HepG2 (cell line): ENCODE measurements at regions not wholly inside any gene's neighbourhood (a gene's known extent, or its start where the extent isn't known, plus 50 kb on each side); places are given as distances from the start of the nearest gene placed in this dataset.
"Not testable (repeated sequence)": the region's sequence is repeated elsewhere in the genome, so short reads cannot be mapped to it uniquely, and the experiment has no call there.

Experiments used
- ATAC-seq: fragments of 200-7000 bp; cut with Tn5 transposase; 3 replicates; pipeline ENCODE4 v1.9.1; 2020; ENCODE audit warnings: mild to moderate bottlenecking, moderate library complexity
- BruUV-seq: library from RNA; stranded (reverse); fragments of 400-500 nt; replicated peaks from 2 replicates; lab custom pipeline; 2021; lab: Mats Ljungman, UMichigan
- CTCF ChIA-PET: fragments of 300-600 bp; formaldehyde crosslinking; extraction: SDS; loops from one replicate; lab custom pipeline; 2021; ENCODE audit warnings: low total read pairs, inconsistent platforms, low intra/inter-chr PET ratio; lab: Yijun Ruan, JAX
- POLR2A ChIA-PET: fragments of 350-600 bp; sonication (Branson Sonifier 250); formaldehyde crosslinking; loops from one replicate; lab custom pipeline; 2020; ENCODE audit warnings: antibody characterized with exemption, inconsistent platforms; lab: Yijun Ruan, JAX
- DNase-seq: peaks from one replicate; pipeline ENCODE4 v3.0.0-alpha.2; 2015; ENCODE audit warnings: low spot score
- FAIRE-seq: peaks from 3 replicates; lab custom pipeline; 2011; peaks lifted over from hg19 to GRCh38; lab: Jason Lieb, UNC
- H2AFZ ChIP-seq: one replicate; pipeline ENCODE4 v1.6.1; 2011; ENCODE audit warnings: low read length, inconsistent platforms
- H3K27ac ChIP-seq: fragments of 300-600 bp; 3 replicates; pipeline ENCODE4 v1.8.0; 2011; ENCODE audit warnings: mixed run types, mild to moderate bottlenecking, mixed read lengths, low read length, inconsistent platforms; ENCODE audit not compliant: insufficient read depth; ENCODE audit errors: extremely low read length
- H3K27me3 ChIP-seq, 2 experiments: fragments of 200-600 bp in 1 of 2; 2 replicates in 1 of 2; 3 replicates in 1 of 2; pipeline versions ENCODE4 v1.6.0 to v1.8.0; 2011; ENCODE audit warnings: low read length in 2 of 2, mild to moderate bottlenecking in 2 of 2, moderate library complexity in 2 of 2, inconsistent platforms in 1 of 2; ENCODE audit not compliant: insufficient read depth in 2 of 2, control insufficient read depth in 1 of 2
- H3K36me3 ChIP-seq, 2 experiments: fragments of 200-600 bp in 1 of 2; replicated peaks in 1 of 2; 2 replicates in 1 of 2; 3 replicates in 1 of 2; pipeline versions ENCODE4 v1.5.1 to v1.8.0; 2011; ENCODE audit warnings: low read length in 2 of 2, inconsistent platforms in 1 of 2; ENCODE audit not compliant: insufficient read depth in 2 of 2, control insufficient read depth in 1 of 2
- H3K4me1 ChIP-seq: 2 replicates; pipeline ENCODE4 v1.5.1; 2012; ENCODE audit warnings: low read length, inconsistent platforms; ENCODE audit not compliant: insufficient read depth
- H3K4me2 ChIP-seq: 2 replicates; pipeline ENCODE4 v1.6.0; 2011; ENCODE audit warnings: low read depth, low read length, inconsistent platforms
- H3K4me3 ChIP-seq, 3 experiments: fragments of 200-600 bp in 1 of 3; sonication (generic), shearing (Covaris generic) in 1 of 3; replicated peaks in 1 of 3; 2 replicates each; pipeline ENCODE4 v1.5.1; 2011 to 2016; ENCODE audit warnings: low read length in 3 of 3, inconsistent platforms in 2 of 3, low read depth in 2 of 3, mild to moderate bottlenecking in 2 of 3, control low read depth in 1 of 3, mixed read lengths in 1 of 3; ENCODE audit not compliant: insufficient read depth in 1 of 3
- H3K79me2 ChIP-seq: one replicate; pipeline ENCODE4 v1.6.1; 2011; ENCODE audit warnings: low read length, inconsistent platforms; ENCODE audit not compliant: insufficient read depth
- H3K9ac ChIP-seq: 2 replicates; pipeline ENCODE4 v1.6.0; 2011; ENCODE audit warnings: mild to moderate bottlenecking, low read depth, low read length, inconsistent platforms; ENCODE audit not compliant: insufficient read depth
- H3K9me3 ChIP-seq: 2 replicates; pipeline ENCODE4 v1.5.1; 2012; ENCODE audit warnings: mild to moderate bottlenecking, low read length
- H4K20me1 ChIP-seq: 2 replicates; pipeline ENCODE4 v1.6.0; 2011; ENCODE audit warnings: inconsistent platforms, mild to moderate bottlenecking, low read length, moderate library complexity; ENCODE audit not compliant: insufficient read depth
- HNRNPH1 ChIP-seq: fragments of 200-400 bp; formaldehyde crosslinking; optimal IDR thresholded peaks from 2 replicates; pipeline ENCODE3; 2017; ENCODE audit warnings: mild to moderate bottlenecking, low read depth, low read length
- NONO ChIP-seq, 2 experiments: fragments of 450-650 bp in 1 of 2; sonication (generic) in 1 of 2; formaldehyde crosslinking in 1 of 2; IDR thresholded peaks in 1 of 2; conservative IDR thresholded peaks in 1 of 2; 2 replicates each; pipeline versions ENCODE4 v1.6.1 to v1.8.0; 2017 to 2022; ENCODE audit warnings: mild to moderate bottlenecking in 1 of 2, missing genetic modification reagents in 1 of 2, moderate library complexity in 1 of 2
- SP2 ChIP-seq: sonication (generic); formaldehyde crosslinking; IDR thresholded peaks from 2 replicates; pipeline ENCODE4 v1.5.1; 2020; ENCODE audit warnings: mild to moderate bottlenecking, missing genetic modification reagents
- ZKSCAN8 ChIP-seq: IDR thresholded peaks from 2 replicates; pipeline ENCODE4 v1.6.1; 2016; ENCODE audit warnings: borderline replicate concordance, missing genetic modification reagents, missing compliant biosample characterization
- ZNF383 ChIP-seq: sonication (generic); formaldehyde crosslinking; IDR thresholded peaks from 2 replicates; pipeline ENCODE4 v1.4.0; 2020; ENCODE audit warnings: missing genetic modification reagents, mild to moderate bottlenecking, borderline replicate concordance
- ZNF562 ChIP-seq: sonication (generic); formaldehyde crosslinking; IDR thresholded peaks from 2 replicates; pipeline ENCODE4 v1.8.0; 2022; ENCODE audit warnings: missing genetic modification reagents, borderline replicate concordance
- ZNF644 ChIP-seq: IDR thresholded peaks from 2 replicates; pipeline ENCODE4 v1.6.1; 2016; ENCODE audit warnings: low read depth
- WGBS: methylation state at CpG from one replicate; pipeline ENCODE4 v1.1.6; 2017; ENCODE audit warnings: low lambda C conversion rate; 5-methylcytosine and 5-hydroxymethylcytosine counted together
- in situ Hi-C: cut with HindIII; loops from 2 replicates; pipeline ENCODE4 v1.10.0; 2017; ENCODE audit warnings: low pct_unique_long_range_greater_than_20kb; ENCODE audit not compliant: extremely low pct_ligation_motif_present
- intact Hi-C: fragments of 100-400 bp; cut with micrococcal nuclease; formaldehyde crosslinking; loops from one replicate; pipeline ENCODE4 v1.10.0; 2022; ENCODE audit not compliant: unreplicated experiment
- TF ChIP-seq, protein P1 (sequence below): sonication (generic); formaldehyde crosslinking; IDR thresholded peaks from 2 replicates; pipeline ENCODE4 v1.4.0; 2020; ENCODE audit warnings: missing genetic modification reagents, mild to moderate bottlenecking, borderline replicate concordance

DNA sequence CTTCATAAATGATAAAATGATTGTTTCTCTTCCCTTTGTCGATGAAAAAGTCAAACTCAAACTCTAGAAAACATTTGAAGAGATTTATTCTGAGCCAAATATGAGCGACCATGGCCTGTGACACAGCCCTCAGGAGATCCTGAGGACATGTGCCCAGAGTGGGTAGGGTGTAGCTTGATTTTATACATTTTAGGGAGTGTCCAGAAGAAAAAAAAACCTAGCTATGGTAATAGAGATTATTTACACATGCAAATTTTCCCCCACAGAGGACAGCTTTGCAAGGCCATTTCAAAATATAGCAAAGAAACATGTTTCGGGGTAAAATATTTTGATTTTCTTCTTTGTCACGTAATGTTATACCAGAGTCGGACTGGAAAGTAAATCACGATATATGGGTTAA lies 92.4 kb upstream of the TRIB2 start (continued):
- TF ChIP-seq, protein P1, sequence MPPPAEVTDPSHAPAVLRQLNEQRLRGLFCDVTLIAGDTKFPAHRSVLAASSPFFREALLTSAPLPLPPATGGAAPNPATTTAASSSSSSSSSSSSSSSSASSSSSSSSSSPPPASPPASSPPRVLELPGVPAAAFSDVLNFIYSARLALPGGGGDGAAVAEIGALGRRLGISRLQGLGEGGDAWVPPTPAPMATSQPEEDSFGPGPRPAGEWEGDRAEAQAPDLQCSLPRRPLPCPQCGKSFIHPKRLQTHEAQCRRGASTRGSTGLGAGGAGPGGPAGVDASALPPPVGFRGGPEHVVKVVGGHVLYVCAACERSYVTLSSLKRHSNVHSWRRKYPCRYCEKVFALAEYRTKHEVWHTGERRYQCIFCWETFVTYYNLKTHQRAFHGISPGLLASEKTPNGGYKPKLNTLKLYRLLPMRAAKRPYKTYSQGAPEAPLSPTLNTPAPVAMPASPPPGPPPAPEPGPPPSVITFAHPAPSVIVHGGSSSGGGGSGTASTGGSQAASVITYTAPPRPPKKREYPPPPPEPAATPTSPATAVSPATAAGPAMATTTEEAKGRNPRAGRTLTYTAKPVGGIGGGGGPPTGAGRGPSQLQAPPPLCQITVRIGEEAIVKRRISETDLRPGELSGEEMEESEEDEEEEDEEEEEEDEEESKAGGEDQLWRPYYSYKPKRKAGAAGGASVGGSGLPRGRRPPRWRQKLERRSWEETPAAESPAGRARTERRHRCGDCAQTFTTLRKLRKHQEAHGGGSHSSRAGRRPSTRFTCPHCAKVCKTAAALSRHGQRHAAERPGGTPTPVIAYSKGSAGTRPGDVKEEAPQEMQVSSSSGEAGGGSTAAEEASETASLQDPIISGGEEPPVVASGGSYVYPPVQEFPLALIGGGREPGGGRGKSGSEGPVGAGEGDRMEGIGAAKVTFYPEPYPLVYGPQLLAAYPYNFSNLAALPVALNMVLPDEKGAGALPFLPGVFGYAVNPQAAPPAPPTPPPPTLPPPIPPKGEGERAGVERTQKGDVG (CRISPR knock-in tag), result no peak

DNA sequence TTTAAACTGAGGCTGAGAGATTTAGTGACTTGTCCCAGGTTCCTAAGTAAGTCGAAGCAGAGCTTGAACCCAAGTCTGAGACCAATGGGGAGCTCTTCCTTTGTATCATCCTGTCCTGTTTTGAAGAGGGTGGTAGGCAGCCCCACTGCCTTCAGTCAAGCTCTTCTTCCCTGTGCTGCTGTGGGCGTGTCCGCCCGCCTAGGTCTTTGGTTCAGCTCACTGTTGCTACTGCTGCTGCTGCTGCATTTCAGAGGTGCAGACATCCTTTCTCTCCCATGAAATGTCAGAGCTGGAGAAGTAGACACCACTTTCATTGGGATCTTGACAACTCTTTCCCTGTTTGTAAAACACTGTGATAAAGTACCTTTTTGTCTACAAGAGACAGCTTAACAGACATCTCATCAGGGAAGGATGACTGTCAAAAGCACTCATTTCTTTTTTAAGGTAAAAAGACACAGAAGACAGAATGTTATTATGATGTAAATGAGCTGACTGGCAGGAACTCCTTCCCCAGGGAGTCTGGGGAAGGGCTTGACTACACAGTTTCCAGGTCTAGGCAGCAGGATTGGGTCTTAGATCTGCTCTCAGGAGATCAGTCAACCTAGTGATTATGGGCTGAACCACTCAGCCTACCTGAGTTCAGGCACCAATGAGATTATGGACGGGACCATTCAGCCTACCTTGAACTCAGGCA lies 91.7 kb upstream of the TRIB2 start:
- H3K4me1 ChIP-seq, result no peaks in the 10 kb centered on the region
- FAIRE-seq (no peak), ATAC-seq (no peak), DNase-seq (no peak)
- 39% methylated on average over 5 of the region's 5 CpGs for WGBS
- no peaks in the 10 kb centered on the region for H3K79me2 ChIP-seq
- H3K4me3 ChIP-seq, result no peak overlapping the region
- in situ Hi-C loops, result no loop called here
- ChIA-PET POLR2A (no interaction called here), CTCF (no interaction called here)
- no peak for TF ChIP-seq SP2 (CRISPR knock-in tag)
- no peak for TF ChIP-seq ZNF644
- no peak for TF ChIP-seq NONO (IDR thresholded peaks at IDR 0.05)
- TF ChIP-seq NONO (CRISPR knock-in tag; conservative IDR thresholded peaks at IDR 0.05), result no peak
- TF ChIP-seq ZNF383 (CRISPR knock-in tag), result no peak
- TF ChIP-seq ZKSCAN8 (CRISPR knock-in tag), result no peak
- TF ChIP-seq HNRNPH1, result no peak
- no peak for TF ChIP-seq ZNF562 (CRISPR knock-in tag)
- no peaks in the 10 kb centered on the region for H3K36me3 ChIP-seq
- H3K4me2 ChIP-seq, result no peak overlapping the region
- no TSS peak for BruUV-seq
- intact Hi-C loops, result no loop called here
- no peaks in the 10 kb centered on the region for H3K9me3 ChIP-seq
- H2AFZ ChIP-seq, result no peak overlapping the region
- no peak overlapping the region for H3K27ac ChIP-seq
- H4K20me1 ChIP-seq, result no peaks in the 10 kb centered on the region
- no peaks in the 10 kb centered on the region; a peak in 1 of 5 replicates for H3K27me3 ChIP-seq
- no peak overlapping the region for H3K9ac ChIP-seq

DNA sequence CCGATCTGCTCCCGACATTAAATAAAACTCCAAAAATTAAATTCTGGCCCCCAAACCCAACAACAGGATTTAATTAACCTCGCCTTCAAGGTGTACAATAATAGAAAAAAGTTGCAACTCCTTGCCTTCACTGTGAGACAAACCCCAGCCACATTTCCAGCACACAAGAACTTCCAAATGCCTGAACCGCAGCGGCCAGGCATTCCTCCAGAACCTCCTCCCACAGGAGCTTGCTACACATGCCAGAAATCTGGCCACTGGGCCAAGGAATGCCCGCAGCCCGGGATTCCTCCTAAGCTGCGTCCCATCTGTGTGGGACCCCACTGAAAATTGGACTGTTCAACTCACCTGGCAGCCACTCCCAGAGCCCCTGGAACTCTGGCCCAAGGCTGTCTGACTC lies 88.2 kb upstream of the TRIB2 start:
- CTCF ChIA-PET, in situ Hi-C loops, FAIRE-seq, H3K9me3 ChIP-seq, intact Hi-C loops, BruUV-seq, H3K4me2 ChIP-seq, H2AFZ ChIP-seq, DNase-seq, H3K4me3 ChIP-seq, ATAC-seq, H3K9ac ChIP-seq, H4K20me1 ChIP-seq, H3K4me1 ChIP-seq, H3K79me2 ChIP-seq, POLR2A ChIA-PET, H3K36me3 ChIP-seq, H3K27ac ChIP-seq, H3K27me3 ChIP-seq: not testable (repeated sequence)
- WGBS, result 39% methylated on average over 5 of the region's 8 CpGs
